H9 (cell line): ENCODE measurements at regions not wholly inside any gene's neighbourhood (a gene's known extent, or its start where the extent isn't known, plus 50 kb on each side); places are given as distances from the start of the nearest gene placed in this dataset.

ENCODE experiments used
- DNase-seq: peaks from one replicate; pipeline ENCODE4 v3.0.0-alpha.2; 2017
- H2AFZ ChIP-seq: one replicate; pipeline ENCODE4 v1.6.1; 2013; ENCODE audit warnings: mild to moderate bottlenecking, low read length, control low read depth, moderate library complexity
- H2AK5ac ChIP-seq: 2 replicates; pipeline ENCODE4 v1.6.1; 2013; ENCODE audit warnings: low read length, control low read depth, mixed read lengths; ENCODE audit not compliant: insufficient read length
- H2BK120ac ChIP-seq: one replicate; pipeline ENCODE4 v1.6.1; 2013; ENCODE audit warnings: low read depth, mild to moderate bottlenecking, low read length, control low read depth, inconsistent platforms; ENCODE audit not compliant: poor library complexity, severe bottlenecking
- H2BK12ac ChIP-seq: 2 replicates; pipeline ENCODE4 v1.6.1; 2013; ENCODE audit warnings: low read length, control low read depth, mixed read lengths, low read depth; ENCODE audit not compliant: insufficient read length
- H2BK15ac ChIP-seq: 2 replicates; pipeline ENCODE4 v1.6.1; 2013; ENCODE audit warnings: low read depth, low read length, control low read depth
- H2BK20ac ChIP-seq: one replicate; pipeline ENCODE4 v1.6.1; 2013; ENCODE audit warnings: low read depth, mild to moderate bottlenecking, low read length, control low read depth, inconsistent platforms; ENCODE audit not compliant: poor library complexity, severe bottlenecking
- H2BK5ac ChIP-seq: 2 replicates; pipeline ENCODE4 v1.6.1; 2013; ENCODE audit warnings: low read length, control low read depth, mixed read lengths; ENCODE audit not compliant: insufficient read length
- H3K14ac ChIP-seq: 2 replicates; pipeline ENCODE4 v1.6.1; 2013; ENCODE audit warnings: low read length, control low read depth; ENCODE audit not compliant: insufficient read depth
- H3K18ac ChIP-seq: 2 replicates; pipeline ENCODE4 v1.6.1; 2013; ENCODE audit warnings: low read depth, mild to moderate bottlenecking, mixed read lengths, low read length, control low read depth; ENCODE audit not compliant: insufficient read length
- H3K23ac ChIP-seq: 2 replicates; pipeline ENCODE4 v1.6.1; 2013; ENCODE audit warnings: low read length, control low read depth, mixed read lengths, low read depth; ENCODE audit not compliant: insufficient read length
- H3K23me2 ChIP-seq: 2 replicates; pipeline ENCODE4 v1.6.1; 2013; ENCODE audit warnings: low read depth, mild to moderate bottlenecking, mixed read lengths, low read length, control low read depth; ENCODE audit not compliant: insufficient read length, poor library complexity, severe bottlenecking
- H3K27ac ChIP-seq: 2 replicates; pipeline ENCODE4 v1.5.1; 2013; ENCODE audit warnings: low read length, control low read depth, mixed read lengths, low read depth; ENCODE audit not compliant: insufficient read length
- H3K27me3 ChIP-seq: 2 replicates; pipeline ENCODE4 v1.6.1; 2013; ENCODE audit warnings: low read length, control low read depth, inconsistent platforms; ENCODE audit not compliant: insufficient read depth
- H3K4ac ChIP-seq: 2 replicates; pipeline ENCODE4 v1.6.1; 2013; ENCODE audit warnings: low read depth, mild to moderate bottlenecking, control low read depth, inconsistent platforms, low read length, moderate library complexity
- H3K4me1 ChIP-seq: 2 replicates; pipeline ENCODE4 v1.6.1; 2013; ENCODE audit warnings: low read length, control low read depth, inconsistent platforms; ENCODE audit not compliant: insufficient read depth
- H3K4me2 ChIP-seq: 2 replicates; pipeline ENCODE4 v1.6.1; 2013; ENCODE audit warnings: low read length, control low read depth, mixed read lengths; ENCODE audit not compliant: insufficient read length, insufficient read depth
- H3K56ac ChIP-seq: 2 replicates; pipeline ENCODE4 v1.6.1; 2013; ENCODE audit warnings: low read depth, mild to moderate bottlenecking, mixed read lengths, low read length, control low read depth; ENCODE audit not compliant: insufficient read length
- H3K79me1 ChIP-seq: 2 replicates; pipeline ENCODE4 v1.6.1; 2013; ENCODE audit warnings: low read depth, mild to moderate bottlenecking, moderate library complexity, low read length, control low read depth, inconsistent platforms; ENCODE audit not compliant: insufficient read depth, poor library complexity, severe bottlenecking
- H3K79me2 ChIP-seq: 2 replicates; pipeline ENCODE4 v1.6.1; 2013; ENCODE audit warnings: low read length, control low read depth, inconsistent platforms; ENCODE audit not compliant: insufficient read depth
- H3K9ac ChIP-seq: 2 replicates; pipeline ENCODE4 v1.6.1; 2013; ENCODE audit warnings: low read length, control low read depth, mixed read lengths; ENCODE audit not compliant: insufficient read length; ENCODE audit errors: extremely low read depth
- H3K9me3 ChIP-seq: one replicate; pipeline ENCODE4 v1.6.1; 2013; ENCODE audit warnings: low read depth, low read length, inconsistent platforms; ENCODE audit not compliant: control insufficient read depth
- H3T11ph ChIP-seq: one replicate; pipeline ENCODE4 v1.6.1; 2013; ENCODE audit warnings: mild to moderate bottlenecking, low read length, control low read depth, inconsistent platforms
- H4K20me1 ChIP-seq: one replicate; pipeline ENCODE4 v1.6.1; 2013; ENCODE audit not compliant: control insufficient read depth, insufficient read length, insufficient read depth
- H4K5ac ChIP-seq: 2 replicates; pipeline ENCODE4 v1.6.1; 2013; ENCODE audit warnings: low read depth, mild to moderate bottlenecking, mixed read lengths, low read length, control low read depth; ENCODE audit not compliant: insufficient read length
- H4K8ac ChIP-seq: replicated peaks from 2 replicates; pipeline ENCODE4 v1.6.1; 2013; ENCODE audit warnings: low read length, control low read depth, mixed read lengths, low read depth; ENCODE audit not compliant: insufficient read length
- H4K91ac ChIP-seq: 2 replicates; pipeline ENCODE4 v1.6.1; 2013; ENCODE audit warnings: low read depth, mild to moderate bottlenecking, moderate library complexity, mixed read lengths, low read length, control low read depth; ENCODE audit not compliant: insufficient read length
- H3K27ac Mint-ChIP-seq, 3 experiments: 2 replicates in 2 of 3; 3 replicates in 1 of 3; pipeline ENCODE4 v1.8.0; 2020 to 2021; ENCODE audit warnings: mixed read lengths in 3 of 3, mild to moderate bottlenecking in 1 of 3, moderate library complexity in 1 of 3
- H3K27me3 Mint-ChIP-seq: 2 replicates; pipeline ENCODE4 v1.8.0; 2021; ENCODE audit warnings: low read depth, mild to moderate bottlenecking, moderate library complexity, mixed read lengths
- H3K36me3 Mint-ChIP-seq, 3 experiments: 2 replicates in 2 of 3; 3 replicates in 1 of 3; pipeline ENCODE4 v1.8.0; 2020 to 2021; ENCODE audit warnings: low read depth in 3 of 3, mixed read lengths in 3 of 3; ENCODE audit not compliant: insufficient read depth in 1 of 3
- H3K4me1 Mint-ChIP-seq, 2 experiments: 2 replicates each; pipeline ENCODE4 v1.8.0; 2020; ENCODE audit warnings: mixed read lengths in 2 of 2
- H3K4me3 Mint-ChIP-seq, 2 experiments: 2 replicates in 1 of 2; 3 replicates in 1 of 2; pipeline ENCODE4 v1.8.0; 2020 to 2021; ENCODE audit warnings: mild to moderate bottlenecking in 2 of 2, mixed read lengths in 2 of 2, moderate library complexity in 1 of 2
- H3K9me3 Mint-ChIP-seq, 2 experiments: 2 replicates in 1 of 2; 3 replicates in 1 of 2; pipeline ENCODE4 v1.8.0; 2020; ENCODE audit warnings: mild to moderate bottlenecking in 2 of 2, mixed read lengths in 2 of 2, moderate library complexity in 1 of 2
- CTCF ChIP-seq: fragments of 200-600 bp; sonication (generic); conservative IDR thresholded peaks from 3 replicates; pipeline ENCODE4 v1.8.0; 2021; ENCODE audit warnings: antibody characterized with exemption, mild to moderate bottlenecking
- WGBS: extraction: QIAGEN DNeasy Blood & Tissue Kit; methylation state at CpG from one replicate; pipeline ENCODE4 v1.1.7; 2013; ENCODE audit warnings: missing lambda C conversion rate, low lambda C conversion rate, mixed read lengths; ENCODE audit not compliant: insufficient read length; ENCODE audit errors: extremely low coverage; 5-methylcytosine and 5-hydroxymethylcytosine counted together

DNA sequence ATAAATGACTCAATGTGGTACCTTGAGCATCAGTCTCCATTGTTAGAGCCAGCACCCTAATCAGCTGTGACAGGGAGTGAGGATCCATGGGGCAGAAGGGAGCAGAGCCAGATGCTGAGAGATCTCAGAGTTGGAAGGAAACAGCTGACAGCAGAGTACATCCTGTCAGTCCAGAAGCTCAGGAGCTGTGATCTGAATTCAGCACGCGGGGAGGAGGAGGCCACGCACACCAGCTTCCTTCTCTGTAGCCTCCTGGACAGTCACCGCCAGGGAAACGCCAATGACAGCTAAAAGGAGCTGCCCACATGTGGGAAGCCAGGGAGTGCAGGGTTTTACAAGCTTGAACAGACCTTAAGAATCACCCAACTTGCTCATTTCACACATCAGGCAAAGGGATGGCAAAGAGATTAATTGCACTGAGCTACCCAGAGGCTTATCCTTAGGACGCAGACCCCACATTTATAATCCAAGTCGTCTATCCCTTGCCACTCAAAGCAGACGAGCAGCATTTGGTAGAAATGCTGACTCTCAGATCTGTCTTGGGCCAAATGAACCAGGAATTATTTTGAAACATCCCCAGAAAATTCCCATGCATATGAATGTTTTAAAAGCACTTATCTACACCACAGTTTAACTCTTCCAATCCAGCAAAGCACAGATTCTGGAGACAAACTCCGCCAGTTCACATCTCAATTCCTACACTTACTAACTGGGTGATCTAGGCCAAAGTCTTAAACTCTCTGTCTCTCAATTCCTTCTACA, 322.6 kb upstream of the TMTC1 start:
- H3K27me3 Mint-ChIP-seq: no peaks in the 10 kb centered on the region
- no peak overlapping the region for H2BK12ac ChIP-seq
- DNase-seq: no peak
- no peak overlapping the region for H3K56ac ChIP-seq
- H3K14ac ChIP-seq: no peak overlapping the region
- no peak overlapping the region for H3K23ac ChIP-seq
- no peak overlapping the region for H3K18ac ChIP-seq
- H4K5ac ChIP-seq: no peak overlapping the region
- H3K9me3 ChIP-seq: no peaks in the 10 kb centered on the region
- H4K91ac ChIP-seq: no peak overlapping the region
- no peak overlapping the region for H2AK5ac ChIP-seq
- H3K9me3 Mint-ChIP-seq: peaks cover 14 to 16% of the 10 kb centered on the region in 2 experiments; a peak in 4 of 5 replicates
- H3K4me1 ChIP-seq: no peaks in the 10 kb centered on the region
- H2AFZ ChIP-seq: no peak overlapping the region
- no peak overlapping the region for H3K27ac ChIP-seq
- no peaks in the 10 kb centered on the region for H4K20me1 ChIP-seq
- no peak for TF ChIP-seq CTCF
- no peak overlapping the region for H3K4ac ChIP-seq
- no peaks in the 10 kb centered on the region for H3K4me1 Mint-ChIP-seq
- no peak overlapping the region for H3K4me3 Mint-ChIP-seq
- H3K4me2 ChIP-seq: no peak overlapping the region
- H3K9ac ChIP-seq: no peak overlapping the region
- no peak overlapping the region for H2BK20ac ChIP-seq
- H2BK120ac ChIP-seq: no peak overlapping the region
- no peak overlapping the region for H4K8ac ChIP-seq
- no peaks in the 10 kb centered on the region for H3K79me2 ChIP-seq
- H2BK15ac ChIP-seq: no peak overlapping the region
- no peaks in the 10 kb centered on the region for H3K23me2 ChIP-seq
- H3T11ph ChIP-seq: no peak overlapping the region
- peaks cover 0 to 14% (median 2%) of the 10 kb centered on the region in 3 experiments; a peak in 3 of 7 replicates for H3K36me3 Mint-ChIP-seq
- no peaks in the 10 kb centered on the region for H3K79me1 ChIP-seq
- H3K27me3 ChIP-seq: no peaks in the 10 kb centered on the region
- H2BK5ac ChIP-seq: no peak overlapping the region
- WGBS: no CpG with 5 or more reads among the region's 9 CpGs
- no peak overlapping the region for H3K27ac Mint-ChIP-seq
